HG02798 (cell line): ENCODE measurements at regions not wholly inside any gene's neighbourhood (a gene's known extent, or its start where the extent isn't known, plus 50 kb on each side); places are given as distances from the start of the nearest gene placed in this dataset.
"Not testable (repeated sequence)": the region's sequence is repeated elsewhere in the genome, so short reads cannot be mapped to it uniquely, and the experiment has no call there.

ENCODE experiments used
- ATAC-seq: cut with Tn5 transposase; IDR thresholded peaks from one replicate; pipeline ENCODE4 v1.9.1; 2021; ENCODE audit warnings: mild to moderate bottlenecking; ENCODE audit not compliant: unreplicated experiment, poor library complexity

DNA sequence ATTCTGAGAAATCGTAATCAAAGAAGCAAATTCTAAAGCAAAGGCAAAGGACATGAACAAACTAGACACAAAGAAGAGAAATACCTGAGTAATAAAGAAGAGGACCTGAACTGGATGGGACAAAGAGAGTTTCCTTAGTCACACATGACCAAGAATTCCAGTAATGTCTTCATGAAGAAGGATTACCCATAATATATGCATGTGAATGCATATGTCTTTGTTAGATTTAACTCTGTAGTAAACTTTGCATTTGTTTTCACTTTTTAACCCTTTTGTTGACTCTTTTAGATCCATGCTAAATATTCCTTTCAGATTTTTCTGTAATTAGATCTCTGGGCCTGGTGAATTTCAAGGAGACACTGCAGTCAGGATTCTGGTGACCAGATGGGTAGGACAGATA lies 279.8 kb downstream of the ARRDC4 start:
- ATAC-seq: no peak

DNA sequence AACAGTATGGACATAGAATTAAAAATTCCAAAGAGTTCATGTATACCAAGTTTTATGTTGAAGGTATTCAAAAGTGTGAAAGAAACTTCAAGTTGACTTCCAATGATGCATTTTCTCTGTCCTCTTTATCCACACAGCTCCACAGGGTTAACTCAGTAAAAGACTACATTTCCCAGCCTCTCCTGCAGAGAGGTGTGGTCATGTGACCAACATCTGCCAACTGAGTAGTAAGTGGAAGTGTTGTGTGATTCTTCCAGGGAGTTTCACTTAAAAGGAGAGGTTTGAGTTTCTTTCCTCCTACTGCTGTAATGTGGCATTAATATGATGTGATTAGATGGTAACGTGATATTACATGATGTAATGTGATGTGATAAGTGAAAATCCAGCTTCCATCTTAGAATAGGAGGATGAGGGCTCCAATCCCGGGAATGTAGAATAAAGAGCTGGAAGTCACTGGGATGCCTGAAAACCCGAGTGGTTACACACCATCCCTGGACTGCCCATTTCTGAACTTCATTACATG lies 280.6 kb downstream of the ARRDC4 start:
- no peak for ATAC-seq

GRCh38 chr15:98257290-98257689 lies 296.8 kb downstream of the ARRDC4 start:
- no peak for ATAC-seq

GRCh38 chr15:98263787-98264186 lies 303.3 kb downstream of the ARRDC4 start:
- ATAC-seq: no peak

DNA sequence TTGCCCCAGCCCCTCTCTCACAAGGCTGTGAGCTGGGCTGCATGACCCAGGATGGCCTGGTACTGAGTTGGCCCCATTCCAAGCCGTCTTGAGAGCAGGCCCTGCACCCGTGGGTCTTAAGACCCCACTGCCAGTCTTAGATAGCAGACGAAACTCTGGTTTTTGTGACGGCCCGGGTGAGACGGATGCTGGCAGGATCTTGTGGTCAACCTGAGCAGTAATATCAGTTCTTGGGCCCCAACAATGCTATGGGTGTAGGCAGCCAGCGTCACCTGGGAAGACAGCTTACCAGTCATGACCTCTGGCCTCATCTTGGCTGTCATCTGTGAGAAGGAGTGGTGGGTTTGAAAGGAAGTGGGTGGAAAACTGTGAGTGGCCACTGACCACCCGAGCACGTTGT lies 305.8 kb downstream of the ARRDC4 start:
- no peak for ATAC-seq

- ATAC-seq: no peak
Observed at GRCh38 chr15:98268163-98268562, 307.7 kb downstream of the ARRDC4 start.

- ATAC-seq: no peak
Observed at GRCh38 chr15:98272625-98273024, 312.1 kb downstream of the ARRDC4 start.

DNA sequence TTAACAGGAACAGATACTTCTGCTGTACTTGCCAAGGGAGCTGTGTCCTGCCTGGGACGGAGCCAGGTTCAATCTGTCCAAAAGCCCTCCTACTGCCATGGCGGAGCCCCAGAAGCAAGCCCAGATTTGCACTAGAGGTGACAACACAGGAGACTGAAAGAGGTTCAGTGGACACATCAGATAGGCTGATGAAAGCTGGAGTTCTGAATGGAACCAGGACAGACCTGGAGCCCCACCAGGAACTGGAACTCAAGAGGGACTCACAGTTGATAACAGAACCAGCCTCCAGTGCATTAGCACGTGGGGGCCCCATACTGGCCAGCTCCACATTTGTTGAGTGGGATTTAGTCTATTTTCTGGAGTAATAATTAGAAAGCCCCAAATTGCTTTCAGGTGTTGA lies 315.5 kb downstream of the ARRDC4 start:
- no peak for ATAC-seq

- no peak for ATAC-seq
Observed at GRCh38 chr15:98277602-98278001, 317.1 kb downstream of the ARRDC4 start.

DNA sequence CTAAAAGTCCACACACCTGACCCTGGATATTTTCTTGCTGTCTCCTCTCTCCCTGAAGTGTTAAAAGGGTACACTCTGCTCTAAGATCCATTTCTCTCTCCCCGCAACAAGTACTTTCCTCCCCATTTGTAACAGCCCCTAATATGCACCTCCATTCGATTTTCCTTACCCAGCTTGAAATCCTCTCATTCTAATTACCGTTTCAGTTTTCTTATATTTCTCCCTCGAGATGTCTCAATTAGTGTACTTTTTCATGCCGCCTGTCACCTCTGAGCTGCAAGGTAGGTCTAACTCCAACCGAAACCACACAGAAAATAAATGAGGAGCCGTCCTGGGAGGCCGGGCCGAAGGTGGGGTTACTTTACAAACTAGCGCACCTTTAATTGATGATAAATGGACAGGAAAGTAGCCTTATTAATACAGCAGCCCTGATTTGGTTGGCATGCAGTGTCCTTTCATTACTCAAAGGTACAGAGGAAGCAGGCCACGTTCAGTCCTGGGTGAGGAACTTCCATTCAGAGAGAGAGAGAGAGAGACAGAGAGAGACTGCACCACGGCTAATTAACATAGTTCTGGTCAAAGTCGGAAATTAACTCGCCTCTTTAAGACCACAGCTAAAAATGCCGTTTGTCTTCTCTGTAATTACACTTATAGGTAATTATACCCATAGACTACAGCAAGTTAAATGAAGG lies 319.9 kb downstream of the ARRDC4 start:
- no peak for ATAC-seq

GRCh38 chr15:98281130-98281529 lies 320.6 kb downstream of the ARRDC4 start:
- no peak for ATAC-seq

DNA sequence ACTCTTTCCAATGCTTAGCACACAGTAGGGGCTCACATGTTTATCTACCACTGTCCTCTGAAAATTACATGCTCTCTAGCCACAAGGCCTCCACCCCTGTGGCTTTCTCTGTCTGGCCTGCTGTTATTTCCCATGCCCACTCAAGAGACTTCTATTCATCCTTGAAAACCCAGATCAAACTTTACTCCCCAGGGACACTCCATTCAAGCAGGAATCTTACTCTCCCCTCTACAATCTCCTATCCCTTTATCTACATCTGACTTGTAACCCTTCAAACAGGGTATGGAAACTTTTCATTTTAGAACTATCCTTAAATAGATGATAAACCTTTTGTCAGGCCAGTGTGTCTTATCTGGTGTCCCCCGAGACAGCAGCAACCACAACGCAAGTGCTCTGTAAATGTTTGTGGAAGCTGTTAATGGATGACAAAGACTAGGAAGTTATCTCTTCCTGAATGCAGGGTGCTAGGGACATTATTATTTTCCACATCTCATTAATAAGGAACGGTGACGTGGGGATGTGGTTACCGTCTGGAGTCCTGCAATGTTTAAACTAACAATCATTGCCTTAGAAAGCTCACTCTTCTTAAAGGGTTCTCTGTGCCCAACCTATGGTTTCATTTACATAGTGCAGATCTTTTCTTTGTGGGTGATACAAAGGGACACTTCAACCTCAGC lies 322.3 kb downstream of the ARRDC4 start:
- ATAC-seq: no peak

GRCh38 chr15:98286200-98286599 lies 325.7 kb downstream of the ARRDC4 start:
- no peak for ATAC-seq

GRCh38 chr15:98286831-98287230 lies 326.3 kb downstream of the ARRDC4 start:
- ATAC-seq: no peak

GRCh38 chr15:98288091-98288590 lies 327.6 kb downstream of the ARRDC4 start:
- no peak for ATAC-seq

DNA sequence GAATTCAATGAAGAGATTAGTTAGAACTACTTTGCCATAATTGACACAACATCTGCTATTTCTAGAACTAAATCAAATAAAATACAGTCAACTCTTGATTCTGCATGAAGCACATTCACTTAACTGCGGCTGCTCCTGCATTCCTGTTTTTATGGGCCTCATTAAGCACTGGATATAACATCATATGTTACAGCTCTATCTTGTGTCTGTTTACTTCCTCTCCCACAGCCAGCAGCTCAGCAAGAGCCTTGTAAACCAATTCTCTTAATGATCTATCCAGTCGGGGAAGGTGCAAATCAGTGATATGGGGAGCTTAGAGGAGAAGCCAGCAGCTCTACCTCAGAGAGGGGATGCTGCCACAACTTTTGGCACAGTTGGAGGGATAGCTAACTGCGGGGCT lies 329.2 kb downstream of the ARRDC4 start:
- no peak for ATAC-seq

DNA sequence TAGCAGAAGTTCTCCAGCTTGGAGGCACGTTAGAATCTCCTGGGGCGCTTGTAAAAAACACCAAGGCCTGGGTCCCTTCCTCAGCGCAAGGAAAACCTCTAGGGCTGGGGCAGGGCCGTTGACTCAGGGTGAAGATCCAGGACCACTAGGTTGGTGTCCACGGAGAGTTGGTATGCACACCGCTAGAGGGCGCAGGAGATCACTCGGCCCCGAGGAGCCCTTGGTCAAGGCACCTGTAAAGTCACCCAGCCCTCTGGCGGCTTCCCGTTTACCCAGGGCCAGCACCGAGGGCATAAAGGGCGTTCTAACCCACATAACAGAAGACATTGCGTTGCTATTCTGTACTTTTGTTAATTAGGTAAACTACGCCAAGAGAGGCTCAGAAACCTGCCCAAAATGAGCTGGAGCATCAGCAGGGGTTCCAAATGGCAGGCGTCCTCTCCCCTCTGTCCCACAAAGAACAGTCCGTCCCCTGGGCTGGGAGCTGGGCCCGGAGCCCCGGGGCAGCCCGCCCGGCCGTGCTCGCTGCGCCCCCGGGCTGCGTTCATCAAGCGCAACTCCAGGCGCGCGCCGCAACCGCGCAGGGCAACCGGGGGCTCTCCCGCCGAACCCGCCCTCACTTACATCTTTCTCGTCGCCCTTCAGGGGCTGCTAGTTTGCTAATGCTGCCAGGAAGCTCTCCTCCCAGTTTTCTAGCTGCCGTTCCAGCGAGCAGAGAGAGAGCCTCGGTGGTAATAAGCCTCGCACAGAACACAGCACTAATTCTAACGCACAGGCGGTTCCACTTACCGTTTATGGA lies 332.1 kb downstream of the ARRDC4 start:
- ATAC-seq: peak; percentile 60

- no peak for ATAC-seq
Observed at GRCh38 chr15:98294126-98294525, 333.6 kb downstream of the ARRDC4 start.

- ATAC-seq: not testable (repeated sequence)
Observed at GRCh38 chr15:98295101-98295759, 334.7 kb downstream of the ARRDC4 start.

DNA sequence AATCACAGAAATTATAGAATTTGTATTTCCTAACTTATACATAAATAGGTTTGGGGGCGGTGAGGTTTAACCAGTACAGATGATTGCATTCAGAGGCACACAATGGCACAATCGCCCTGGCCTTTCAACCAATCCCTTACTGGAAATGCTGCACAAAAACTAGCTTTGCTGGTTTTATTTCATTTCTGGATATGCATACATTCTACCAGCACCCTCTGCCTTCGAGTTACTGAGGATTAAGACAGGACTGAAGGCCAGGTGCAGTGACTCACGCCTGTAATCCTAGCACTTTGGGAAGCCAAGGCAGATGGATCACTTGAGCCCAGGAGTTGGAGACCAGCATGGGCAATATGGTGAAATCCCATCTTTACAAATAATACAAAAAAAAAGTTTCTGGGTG lies 336.1 kb downstream of the ARRDC4 start:
- no peak for ATAC-seq
